Breast epithelium (tissue), 4 donors: ENCODE measurements at regions not wholly inside any gene's neighbourhood (a gene's known extent, or its start where the extent isn't known, plus 50 kb on each side); places are given as distances from the start of the nearest gene placed in this dataset.

Experiments
- DNase-seq, 2 donors: peaks; one replicate each; pipeline ENCODE4 v3.0.0-alpha.2; 2019; ENCODE audit warnings: low spot score in 2 of 2
- H3K27ac ChIP-seq, 2 donors: fragments of 200-600 bp; sonication (generic) in 1 of 2; one replicate each; pipeline ENCODE4 v1.5.1; 2016 to 2019; ENCODE audit warnings: mild to moderate bottlenecking in 1 of 2
- H3K27me3 ChIP-seq, 2 donors: fragments of 200-600 bp; sonication (generic) in 1 of 2; one replicate each; pipeline versions ENCODE4 v1.5.1 to v1.6.0; 2017 to 2019; ENCODE audit warnings: control low read depth in 1 of 2, mild to moderate bottlenecking in 1 of 2
- H3K36me3 ChIP-seq: fragments of 200-600 bp; one replicate; pipeline ENCODE4 v1.5.1; 2019
- H3K4me1 ChIP-seq, 2 donors: fragments of 200-600 bp; sonication (generic); one replicate each; pipeline ENCODE4 v1.5.1; 2016 to 2019; ENCODE audit warnings: control low read depth in 1 of 2
- H3K4me3 ChIP-seq, 3 donors: fragments of 200-600 bp; sonication (generic); 1 replicate in 2 of 3; 2 replicates in 1 of 3; pipeline ENCODE4 v1.5.1; 2016 to 2019; ENCODE audit warnings: mild to moderate bottlenecking in 3 of 3, moderate library complexity in 2 of 3
- H3K9me3 ChIP-seq, 2 donors: fragments of 200-600 bp; sonication (generic) in 1 of 2; one replicate each; pipeline ENCODE4 v1.5.1; 2016 to 2019; ENCODE audit warnings: control low read depth in 1 of 2
- POLR2A ChIP-seq: fragments of 450-650 bp; IDR thresholded peaks from one replicate; pipeline ENCODE4 v1.6.1; 2016; ENCODE audit warnings: antibody characterized with exemption, mild to moderate bottlenecking, moderate library complexity
- POLR2AphosphoS5 ChIP-seq, 3 donors: sonication (generic); formaldehyde crosslinking; IDR thresholded peaks; one replicate each; pipeline ENCODE4 v1.6.1; 2017; ENCODE audit warnings: antibody characterized with exemption in 3 of 3
- intact Hi-C: fragments of 100-400 bp; cut with DNase I; formaldehyde crosslinking; loops from one replicate; pipeline ENCODE4 v1.15.1; 2023; ENCODE audit warnings: low total_unique reads
- TF ChIP-seq, protein P1 (sequence below), 3 donors: fragments of 450-650 bp; IDR thresholded peaks; one replicate each; pipeline ENCODE4 v1.5.1; 2016 to 2017; ENCODE audit warnings: antibody characterized with exemption in 3 of 3, mild to moderate bottlenecking in 3 of 3, moderate library complexity in 3 of 3

DNA sequence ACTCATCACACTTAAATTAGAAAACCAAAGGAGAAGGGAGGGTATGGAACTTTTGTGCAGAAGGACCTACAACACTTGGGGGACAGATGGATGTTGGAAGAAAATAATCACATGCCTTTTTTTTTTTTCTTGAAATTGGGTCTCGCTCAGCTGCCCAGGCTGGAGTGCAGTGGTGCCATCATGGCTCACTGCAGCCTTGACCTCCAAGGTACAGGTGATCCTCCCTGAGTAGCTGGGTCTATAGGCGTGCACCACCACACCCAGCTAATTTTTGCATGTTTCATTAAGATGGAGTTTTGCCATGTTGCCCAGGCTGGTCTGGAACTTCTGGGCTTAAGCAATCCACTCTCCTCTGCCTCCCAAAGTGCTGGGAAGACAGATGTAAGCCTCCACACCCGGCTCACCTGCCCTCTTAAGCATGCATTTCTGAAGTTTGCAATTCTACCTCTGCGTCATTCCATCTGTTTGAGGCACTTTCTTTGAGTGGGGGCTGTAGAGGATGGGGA lies 370.8 kb upstream of the JARID2 start:
- Histone ChIP-seq H3K9me3 (no peaks in the 10 kb centered on the region), H3K4me1 (no peaks in the 10 kb centered on the region), H3K27me3 (no peaks in the 10 kb centered on the region), H3K4me3 (no peak overlapping the region), H3K27ac (no peak overlapping the region), H3K36me3 (no peaks in the 10 kb centered on the region)
- DNase-seq, result no peak
- TF ChIP-seq POLR2A, result no peak
- no peak for TF ChIP-seq POLR2AphosphoS5 (IDR thresholded peaks at IDR 0.05)
- TF ChIP-seq, protein P1, sequence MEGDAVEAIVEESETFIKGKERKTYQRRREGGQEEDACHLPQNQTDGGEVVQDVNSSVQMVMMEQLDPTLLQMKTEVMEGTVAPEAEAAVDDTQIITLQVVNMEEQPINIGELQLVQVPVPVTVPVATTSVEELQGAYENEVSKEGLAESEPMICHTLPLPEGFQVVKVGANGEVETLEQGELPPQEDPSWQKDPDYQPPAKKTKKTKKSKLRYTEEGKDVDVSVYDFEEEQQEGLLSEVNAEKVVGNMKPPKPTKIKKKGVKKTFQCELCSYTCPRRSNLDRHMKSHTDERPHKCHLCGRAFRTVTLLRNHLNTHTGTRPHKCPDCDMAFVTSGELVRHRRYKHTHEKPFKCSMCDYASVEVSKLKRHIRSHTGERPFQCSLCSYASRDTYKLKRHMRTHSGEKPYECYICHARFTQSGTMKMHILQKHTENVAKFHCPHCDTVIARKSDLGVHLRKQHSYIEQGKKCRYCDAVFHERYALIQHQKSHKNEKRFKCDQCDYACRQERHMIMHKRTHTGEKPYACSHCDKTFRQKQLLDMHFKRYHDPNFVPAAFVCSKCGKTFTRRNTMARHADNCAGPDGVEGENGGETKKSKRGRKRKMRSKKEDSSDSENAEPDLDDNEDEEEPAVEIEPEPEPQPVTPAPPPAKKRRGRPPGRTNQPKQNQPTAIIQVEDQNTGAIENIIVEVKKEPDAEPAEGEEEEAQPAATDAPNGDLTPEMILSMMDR (IDR thresholded peaks at IDR 0.05), result no peak
- intact Hi-C loops, result loop anchor here (5.0 kb wide), 1 partner anchor 1307 kb away; no protein-coding TSS in a partner anchor

DNA sequence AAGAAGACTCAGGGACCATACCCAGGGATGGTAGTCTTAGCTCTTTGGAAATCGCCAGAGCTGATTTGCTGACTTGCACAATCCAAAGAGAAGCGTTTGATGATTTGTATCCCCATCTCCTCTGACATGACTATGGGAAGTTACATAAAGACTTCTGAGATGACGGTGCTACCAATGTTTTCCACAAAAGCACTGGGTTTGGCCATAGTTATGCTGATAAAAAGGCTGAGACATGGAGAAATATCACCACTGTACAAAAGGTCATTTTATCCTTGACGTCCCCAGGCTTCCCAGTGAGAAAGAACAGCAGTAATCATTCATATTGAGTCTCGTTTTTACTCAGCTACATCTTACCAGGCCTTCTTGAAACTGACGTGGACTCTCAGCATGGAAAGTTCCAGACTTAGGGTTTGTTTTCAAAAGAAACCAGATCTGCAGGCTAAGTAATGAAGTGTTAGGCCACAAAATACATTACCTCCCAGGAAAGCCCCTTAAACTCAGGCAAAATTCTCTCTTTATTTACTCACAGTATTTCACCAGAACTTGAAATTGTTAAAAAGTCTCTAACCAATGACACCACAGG lies 370.3 kb upstream of the JARID2 start:
- no peak overlapping the region for H3K27ac ChIP-seq
- no peaks in the 10 kb centered on the region for H3K27me3 ChIP-seq
- H3K4me1 ChIP-seq, result no peaks in the 10 kb centered on the region
- no peak overlapping the region for H3K4me3 ChIP-seq
- H3K9me3 ChIP-seq, result no peaks in the 10 kb centered on the region
- intact Hi-C loops, result no loop called here
- no peak for DNase-seq
- TF ChIP-seq, protein P1 (IDR thresholded peaks at IDR 0.05), result no peak
- no peak for TF ChIP-seq POLR2AphosphoS5 (IDR thresholded peaks at IDR 0.05)
- no peaks in the 10 kb centered on the region for H3K36me3 ChIP-seq

DNA sequence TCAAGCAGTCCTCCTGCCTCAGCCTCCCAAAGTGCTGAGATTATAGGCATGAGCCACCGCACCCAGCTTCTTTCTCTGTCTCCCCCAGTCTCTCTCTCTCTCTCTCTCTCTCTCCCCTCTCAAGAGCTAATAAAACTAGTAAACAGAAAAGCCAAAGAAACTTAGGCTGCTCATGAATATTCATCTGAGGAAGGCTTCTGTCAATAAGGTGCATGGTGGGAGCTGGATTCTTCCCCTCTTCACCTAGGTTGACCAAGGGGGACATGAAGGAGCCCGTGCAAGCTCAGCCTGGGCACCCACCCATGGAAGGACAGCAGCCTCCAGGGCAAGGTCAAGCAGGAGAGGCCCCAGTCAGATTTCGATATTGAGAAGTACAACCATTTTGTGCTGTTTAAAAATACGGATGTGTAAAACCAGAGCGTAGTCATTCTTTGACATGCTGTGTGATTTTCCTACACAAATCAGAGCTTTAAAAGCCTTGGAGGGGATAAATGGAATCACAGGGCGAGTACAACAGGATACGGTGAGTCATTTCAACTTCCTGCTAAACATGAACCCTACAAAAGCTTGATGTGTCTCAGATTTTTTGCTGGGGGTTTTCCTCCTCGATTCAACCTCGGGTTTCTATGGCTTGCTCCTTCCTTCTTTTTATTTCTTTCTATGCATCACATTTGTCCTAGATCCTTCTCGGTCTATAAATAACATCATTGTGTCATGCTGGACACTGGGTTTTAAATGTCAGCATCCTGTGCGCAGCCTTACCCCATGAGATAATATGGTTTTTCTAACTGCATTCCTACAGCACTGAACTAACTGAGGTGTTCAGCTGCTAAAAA lies 368.9 kb upstream of the JARID2 start:
- Histone ChIP-seq H3K4me1 (no peaks in the 10 kb centered on the region), H3K9me3 (no peaks in the 10 kb centered on the region), H3K27ac (peak overlapping the region in 1 of 2 donors; percentile 55), H3K36me3 (no peaks in the 10 kb centered on the region), H3K27me3 (no peaks in the 10 kb centered on the region), H3K4me3 (no peak overlapping the region)
- no peak for DNase-seq
- intact Hi-C loops, result no loop called here
- TF ChIP-seq, protein P1 (IDR thresholded peaks at IDR 0.05), result no peak
- TF ChIP-seq POLR2A (no peak), POLR2AphosphoS5 (IDR thresholded peaks at IDR 0.05) (no peak)

DNA sequence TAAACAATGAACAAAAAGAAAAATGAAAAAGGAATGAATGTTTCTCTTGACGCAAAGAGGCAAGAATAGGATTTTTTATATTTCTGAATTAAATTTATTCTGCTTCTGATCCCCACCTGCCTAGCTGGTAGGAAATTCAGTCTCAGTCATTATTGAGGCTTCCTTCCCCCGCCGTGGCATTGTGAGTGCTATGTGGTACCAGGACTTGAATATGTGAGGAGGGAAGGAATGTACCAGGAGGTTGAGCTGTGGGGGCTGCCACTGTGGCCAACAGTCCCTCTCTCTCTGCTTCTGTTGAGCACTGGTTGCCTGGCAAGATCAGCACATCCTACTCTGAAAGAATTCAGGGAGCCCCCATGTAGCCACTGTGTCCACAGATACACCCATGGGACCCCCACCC lies 368.1 kb upstream of the JARID2 start:
- Histone ChIP-seq H3K4me3 (no peak overlapping the region), H3K4me1 (no peaks in the 10 kb centered on the region), H3K27ac (no peak overlapping the region), H3K36me3 (no peaks in the 10 kb centered on the region), H3K27me3 (no peaks in the 10 kb centered on the region), H3K9me3 (no peaks in the 10 kb centered on the region)
- intact Hi-C loops, result no loop called here
- DNase-seq, result no peak
- TF ChIP-seq, protein P1 (IDR thresholded peaks at IDR 0.05), result no peak
- TF ChIP-seq POLR2A, result no peak
- TF ChIP-seq POLR2AphosphoS5 (IDR thresholded peaks at IDR 0.05), result no peak

DNA sequence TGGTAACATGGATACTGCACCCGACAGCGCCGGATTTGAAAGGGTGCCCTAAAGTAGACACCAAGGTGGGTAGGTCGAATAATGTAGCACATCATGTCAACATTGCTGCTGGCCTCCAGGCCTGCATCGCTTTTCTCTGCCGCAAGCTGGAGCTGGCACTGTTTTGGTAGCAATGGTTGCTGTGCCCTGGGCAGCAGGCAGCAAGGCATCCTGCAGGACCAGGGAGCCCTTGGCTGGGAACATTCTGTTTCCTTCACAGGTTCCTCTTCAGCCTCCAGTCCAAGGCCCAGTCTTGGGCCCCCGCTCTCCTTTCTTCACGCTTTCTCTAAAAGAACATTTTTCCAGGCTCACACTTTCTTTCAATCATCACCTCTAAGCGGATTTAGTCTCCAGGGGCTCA lies 365.8 kb upstream of the JARID2 start:
- intact Hi-C loops, result no loop called here
- no peaks in the 10 kb centered on the region for H3K36me3 ChIP-seq
- H3K27me3 ChIP-seq, result no peaks in the 10 kb centered on the region
- no peaks in the 10 kb centered on the region for H3K4me1 ChIP-seq
- no peak overlapping the region for H3K27ac ChIP-seq
- no peak overlapping the region for H3K4me3 ChIP-seq
- TF ChIP-seq POLR2AphosphoS5 (IDR thresholded peaks at IDR 0.05), result no peak
- TF ChIP-seq POLR2A, result no peak
- TF ChIP-seq, protein P1 (IDR thresholded peaks at IDR 0.05), result no peak
- no peaks in the 10 kb centered on the region for H3K9me3 ChIP-seq
- DNase-seq, result no peak
